IMR-90 (cell line): ENCODE measurements at regions not wholly inside any gene's neighbourhood (a gene's known extent, or its start where the extent isn't known, plus 50 kb on each side); places are given as distances from the start of the nearest gene placed in this dataset.

ENCODE experiments used
- ATAC-seq: fragments of 200-7000 bp; cut with Tn5 transposase; 2 replicates; pipeline ENCODE4 v1.9.1; 2020; ENCODE audit warnings: low read depth, mild to moderate bottlenecking, moderate library complexity
- BruUV-seq: library from RNA; stranded (reverse); fragments of 400-500 nt; replicated peaks from 2 replicates; lab custom pipeline; 2021; lab: Mats Ljungman, UMichigan
- CTCF ChIA-PET: fragments of 300-600 bp; formaldehyde crosslinking; extraction: SDS; loops from one replicate; lab custom pipeline; 2021; ENCODE audit warnings: antibody characterized with exemption; lab: Yijun Ruan, JAX
- POLR2A ChIA-PET: fragments of 300-600 bp; sonication (Branson Sonifier 250); formaldehyde crosslinking; loops from one replicate; lab custom pipeline; 2022; ENCODE audit warnings: antibody characterized with exemption; ENCODE audit not compliant: unreplicated experiment; lab: Charles Lee
- DNase-seq: peaks from one replicate; pipeline ENCODE4 v3.0.0; 2013
- H2AFZ ChIP-seq: replicated peaks from 2 replicates; pipeline ENCODE3; 2013; ENCODE audit warnings: low read length, mild to moderate bottlenecking; ENCODE audit not compliant: poor library complexity
- H2AK5ac ChIP-seq: 2 replicates; pipeline ENCODE4 v1.6.1; 2013; ENCODE audit warnings: low read depth, low read length, inconsistent platforms
- H2AK9ac ChIP-seq: replicated peaks from 2 replicates; pipeline ENCODE3; 2013; ENCODE audit warnings: mild to moderate bottlenecking, low read depth, low read length, moderate library complexity; ENCODE audit not compliant: poor library complexity
- H2BK120ac ChIP-seq: 2 replicates; pipeline ENCODE4 v1.6.1; 2013; ENCODE audit warnings: low read depth, low read length, inconsistent platforms
- H2BK15ac ChIP-seq: 3 replicates; pipeline ENCODE4 v1.6.1; 2013; ENCODE audit warnings: low read depth, low read length, inconsistent platforms
- H2BK20ac ChIP-seq: 2 replicates; pipeline ENCODE4 v1.6.1; 2013; ENCODE audit warnings: low read depth, mild to moderate bottlenecking, inconsistent platforms, low read length, moderate library complexity
- H2BK5ac ChIP-seq: 2 replicates; pipeline ENCODE4 v1.6.1; 2013; ENCODE audit warnings: mild to moderate bottlenecking, low read depth, low read length, inconsistent platforms; ENCODE audit not compliant: poor library complexity, severe bottlenecking
- H3K14ac ChIP-seq: replicated peaks from 2 replicates; pipeline ENCODE4 v1.6.1; 2013; ENCODE audit warnings: low read depth, low read length, inconsistent platforms
- H3K18ac ChIP-seq: 2 replicates; pipeline ENCODE4 v1.6.1; 2013; ENCODE audit warnings: low read depth, low read length, control low read depth
- H3K23ac ChIP-seq: 2 replicates; pipeline ENCODE4 v1.6.1; 2013; ENCODE audit warnings: low read depth, low read length, inconsistent platforms
- H3K27ac ChIP-seq: 2 replicates; pipeline ENCODE4 v1.5.1; 2013; ENCODE audit warnings: mild to moderate bottlenecking, control low read depth, low read length; ENCODE audit not compliant: insufficient read depth
- H3K27me3 ChIP-seq: 2 replicates; pipeline ENCODE4 v1.6.1; 2013; ENCODE audit warnings: low read length; ENCODE audit not compliant: control insufficient read depth, insufficient read depth
- H3K36me3 ChIP-seq: 2 replicates; pipeline ENCODE4 v1.6.1; 2013; ENCODE audit warnings: low read length, mixed read lengths; ENCODE audit not compliant: control insufficient read depth, insufficient read depth
- H3K4ac ChIP-seq: 2 replicates; pipeline ENCODE4 v1.6.1; 2013; ENCODE audit warnings: low read depth, low read length, inconsistent platforms
- H3K4me1 ChIP-seq: 2 replicates; pipeline ENCODE4 v1.6.1; 2013; ENCODE audit warnings: low read length, mixed read lengths; ENCODE audit not compliant: control insufficient read depth, insufficient read depth
- H3K4me2 ChIP-seq: 2 replicates; pipeline ENCODE4 v1.6.1; 2013; ENCODE audit warnings: low read depth, mild to moderate bottlenecking, control low read depth, low read length, moderate library complexity
- H3K4me3 ChIP-seq: 2 replicates; pipeline ENCODE4 v1.5.1; 2013; ENCODE audit warnings: low read depth, mild to moderate bottlenecking, control low read depth, low read length, moderate library complexity; ENCODE audit not compliant: insufficient read depth
- H3K56ac ChIP-seq: 2 replicates; pipeline ENCODE4 v1.6.1; 2013; ENCODE audit warnings: low read length, inconsistent platforms; ENCODE audit not compliant: insufficient read depth; ENCODE audit errors: extremely low read depth
- H3K79me1 ChIP-seq, 2 experiments: 2 replicates each; pipeline ENCODE4 v1.6.1; 2013; ENCODE audit warnings: low read length in 2 of 2, inconsistent platforms in 1 of 2, low read depth in 1 of 2
- H3K9ac ChIP-seq: 2 replicates; pipeline ENCODE4 v1.6.1; 2013; ENCODE audit warnings: low read depth, low read length, control low read depth
- H3K9me1 ChIP-seq: 2 replicates; pipeline ENCODE4 v1.6.1; 2013; ENCODE audit warnings: low read length, inconsistent platforms; ENCODE audit not compliant: insufficient read depth
- H3K9me3 ChIP-seq: 2 replicates; pipeline ENCODE4 v1.6.1; 2013; ENCODE audit warnings: low read length; ENCODE audit not compliant: control insufficient read depth, insufficient read depth
- H4K20me1 ChIP-seq: 2 replicates; pipeline ENCODE4 v1.6.1; 2013; ENCODE audit warnings: low read length, inconsistent platforms; ENCODE audit not compliant: insufficient read depth
- H4K5ac ChIP-seq: 2 replicates; pipeline ENCODE4 v1.6.1; 2013; ENCODE audit warnings: mild to moderate bottlenecking, low read depth, low read length, control low read depth
- H4K8ac ChIP-seq, 2 experiments: 2 replicates each; pipeline ENCODE4 v1.6.1; 2013; ENCODE audit warnings: low read depth in 2 of 2, low read length in 2 of 2, control low read depth in 1 of 2, inconsistent platforms in 1 of 2
- H4K91ac ChIP-seq: 2 replicates; pipeline ENCODE4 v1.6.1; 2013; ENCODE audit warnings: low read depth, low read length, inconsistent platforms; ENCODE audit not compliant: insufficient read depth
- MXI1 ChIP-seq: IDR thresholded peaks from 2 replicates; pipeline ENCODE4 v1.6.1; 2012; ENCODE audit warnings: low read depth, mild to moderate bottlenecking, low read length, moderate library complexity, borderline replicate concordance
- NFE2L2 ChIP-seq: fragments of 150-350 bp; IDR thresholded peaks from 2 replicates; pipeline ENCODE4 v1.6.1; 2016; ENCODE audit warnings: low read depth, mild to moderate bottlenecking, low read length
- SMC3 ChIP-seq: fragments of 150-350 bp; IDR thresholded peaks from 2 replicates; pipeline ENCODE4 v1.6.1; 2016; ENCODE audit warnings: low read depth, mild to moderate bottlenecking, antibody characterized with exemption, low read length, moderate library complexity
- WGBS, 2 experiments: methylation state at CpG; one replicate each; pipeline versions ENCODE4 v1.1.5 to v1.1.7; 2013; ENCODE audit warnings: missing lambda C conversion rate in 2 of 2; ENCODE audit not compliant: insufficient read length in 1 of 2; ENCODE audit errors: extremely low coverage in 2 of 2; 5-methylcytosine and 5-hydroxymethylcytosine counted together
- dilution Hi-C: fragments of 300-500 bp; cut with HindIII; formaldehyde crosslinking; loops from one replicate; pipeline ENCODE4 v1.14.3; 2018; ENCODE audit warnings: low sequenced_read_pairs; ENCODE audit not compliant: unreplicated experiment
- in situ Hi-C: fragments of 300-500 bp; cut with MboI; formaldehyde crosslinking; loops from 3 replicates; pipeline ENCODE4 v1.14.3; 2019; ENCODE audit warnings: low sequenced_read_pairs, inconsistent platforms, mixed read lengths
- intact Hi-C: fragments of 100-400 bp; cut with micrococcal nuclease; formaldehyde crosslinking; loops from 2 replicates; pipeline ENCODE4 v1.10.0; 2022
- TF ChIP-seq, protein P1 (sequence below): fragments of 150-350 bp; IDR thresholded peaks from 2 replicates; pipeline ENCODE4 v1.6.1; 2017; ENCODE audit warnings: mild to moderate bottlenecking, antibody characterized with exemption, low read length, low read depth

DNA sequence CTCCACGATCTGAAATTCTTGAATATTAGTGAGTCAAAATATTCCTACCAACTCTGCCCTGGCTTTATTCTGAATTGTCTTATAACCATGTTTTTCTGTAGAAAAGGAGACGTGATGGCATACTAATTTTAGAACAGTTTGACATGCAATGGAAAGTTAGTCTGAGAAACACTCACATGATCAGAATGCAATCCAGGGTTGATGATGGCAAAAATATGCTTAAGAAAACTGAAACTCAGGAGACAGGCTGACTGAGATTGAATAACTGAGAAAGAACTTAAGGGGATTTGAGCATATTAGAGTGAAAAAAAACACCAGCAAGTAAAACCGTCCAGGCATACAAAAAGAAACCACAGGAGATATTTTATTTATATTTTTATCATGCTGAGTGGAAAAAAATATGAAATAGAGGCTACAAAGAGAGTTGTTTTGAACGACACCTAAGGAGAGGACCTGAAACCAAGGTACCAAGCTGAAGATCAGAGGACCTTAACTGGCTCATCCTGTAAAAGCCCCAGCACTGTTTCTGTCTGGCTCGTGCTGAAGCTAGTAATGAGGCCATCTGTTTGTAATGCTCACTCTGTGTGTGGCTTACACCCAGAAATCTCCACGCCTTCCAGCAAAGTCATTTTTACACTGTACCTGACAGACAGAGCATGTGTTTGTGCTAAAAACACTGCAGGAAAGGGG is 437.2 kb upstream of the PKDCC start:
- TF ChIP-seq NFE2L2 (no peak), MXI1 (no peak), SMC3 (no peak)
- TF ChIP-seq, protein P1, sequence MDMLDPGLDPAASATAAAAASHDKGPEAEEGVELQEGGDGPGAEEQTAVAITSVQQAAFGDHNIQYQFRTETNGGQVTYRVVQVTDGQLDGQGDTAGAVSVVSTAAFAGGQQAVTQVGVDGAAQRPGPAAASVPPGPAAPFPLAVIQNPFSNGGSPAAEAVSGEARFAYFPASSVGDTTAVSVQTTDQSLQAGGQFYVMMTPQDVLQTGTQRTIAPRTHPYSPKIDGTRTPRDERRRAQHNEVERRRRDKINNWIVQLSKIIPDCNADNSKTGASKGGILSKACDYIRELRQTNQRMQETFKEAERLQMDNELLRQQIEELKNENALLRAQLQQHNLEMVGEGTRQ: no peak
- Histone ChIP-seq H3K4me2 (peak overlapping the region; percentile 54; the same call in 1 of the 2 replicates), H3K14ac (no peak overlapping the region), H4K5ac (no peak overlapping the region), H2BK120ac (no peak overlapping the region), H2AK9ac (no peak overlapping the region), H3K18ac (no peak overlapping the region), H2BK15ac (no peak overlapping the region), H2BK20ac (no peak overlapping the region), H3K4me1 (no peaks in the 10 kb centered on the region), H3K27ac (no peak overlapping the region), H3K23ac (no peak overlapping the region), H3K9me3 (no peaks in the 10 kb centered on the region), H2AK5ac (no peak overlapping the region), H3K4me3 (no peak overlapping the region), H3K56ac (no peak overlapping the region), H3K9me1 (no peaks in the 10 kb centered on the region), H3K79me1 (no peaks in the 10 kb centered on the region), H4K20me1 (no peaks in the 10 kb centered on the region), H4K91ac (no peak overlapping the region), H2BK5ac (peak overlapping the region; percentile 13), H3K9ac (no peak overlapping the region), H2AFZ (no peak overlapping the region), H4K8ac (no peak overlapping the region), H3K4ac (no peak overlapping the region), H3K27me3 (no peaks in the 10 kb centered on the region), H3K36me3 (no peaks in the 10 kb centered on the region)
- CTCF ChIA-PET: no interaction called here
- POLR2A ChIA-PET: no interaction called here
- in situ Hi-C loops: no loop called here
- dilution Hi-C loops: no loop called here
- DNase-seq (peak; percentile 36), ATAC-seq (no peak)
- WGBS, 2 experiments: 50% methylated on average over 1 of the region's 6 CpGs; no CpG with 5 or more reads in 1 of the 2 experiments
- no TSS peak for BruUV-seq
- intact Hi-C loops: no loop called here
